Suprapubic skin (tissue), 4 donors: ENCODE measurements at regions not wholly inside any gene's neighbourhood (a gene's known extent, or its start where the extent isn't known, plus 50 kb on each side); places are given as distances from the start of the nearest gene placed in this dataset.

Experiments
- DNase-seq, 2 donors: peaks; one replicate each; pipeline ENCODE4 v3.0.0-alpha.2; 2019; ENCODE audit warnings: low spot score in 2 of 2
- H3K27ac ChIP-seq: fragments of 200-600 bp; sonication (generic); one replicate; pipeline ENCODE4 v1.5.1; 2019
- H3K27me3 ChIP-seq: fragments of 200-600 bp; sonication (generic); one replicate; pipeline ENCODE4 v1.5.1; 2019
- H3K36me3 ChIP-seq: fragments of 200-600 bp; sonication (generic); one replicate; pipeline ENCODE4 v1.5.1; 2019
- H3K4me1 ChIP-seq: fragments of 200-600 bp; sonication (generic); one replicate; pipeline ENCODE4 v1.5.1; 2019
- H3K4me3 ChIP-seq: fragments of 200-600 bp; sonication (generic); one replicate; pipeline ENCODE4 v1.5.1; 2019; ENCODE audit warnings: mild to moderate bottlenecking
- H3K9me3 ChIP-seq: fragments of 200-600 bp; sonication (generic); one replicate; pipeline ENCODE4 v1.5.1; 2019
- EP300 ChIP-seq: sonication (generic); formaldehyde crosslinking; IDR thresholded peaks from one replicate; pipeline ENCODE4 v1.6.1; 2017; ENCODE audit warnings: antibody characterized with exemption
- POLR2A ChIP-seq, 2 donors: fragments of 450-650 bp; IDR thresholded peaks; one replicate each; pipeline ENCODE4 v1.6.1; 2017; ENCODE audit warnings: antibody characterized with exemption in 2 of 2, mild to moderate bottlenecking in 2 of 2, moderate library complexity in 2 of 2
- POLR2AphosphoS5 ChIP-seq, 3 donors: sonication (generic); formaldehyde crosslinking; IDR thresholded peaks; one replicate each; pipeline ENCODE4 v1.6.1; 2017; ENCODE audit warnings: antibody characterized with exemption in 3 of 3
- WGBS: methylation state at CpG from one replicate; pipeline ENCODE4 v1.1.5; 2018; 5-methylcytosine and 5-hydroxymethylcytosine counted together
- TF ChIP-seq, protein P1 (sequence below), 2 donors: fragments of 200-600 bp in 1 of 2; fragments of 450-650 bp in 1 of 2; sonication (generic) in 1 of 2; IDR thresholded peaks; one replicate each; pipeline ENCODE4 v1.5.1; 2016 to 2019; ENCODE audit warnings: antibody characterized with exemption in 2 of 2, mild to moderate bottlenecking in 1 of 2, moderate library complexity in 1 of 2

GRCh38 chr13:22483276-22483675 is 697.5 kb upstream of the SGCG start:
- TF ChIP-seq POLR2AphosphoS5 (IDR thresholded peaks at IDR 0.05) (no peak), POLR2A (IDR thresholded peaks at IDR 0.05) (no peak), EP300 (no peak)
- TF ChIP-seq, protein P1, sequence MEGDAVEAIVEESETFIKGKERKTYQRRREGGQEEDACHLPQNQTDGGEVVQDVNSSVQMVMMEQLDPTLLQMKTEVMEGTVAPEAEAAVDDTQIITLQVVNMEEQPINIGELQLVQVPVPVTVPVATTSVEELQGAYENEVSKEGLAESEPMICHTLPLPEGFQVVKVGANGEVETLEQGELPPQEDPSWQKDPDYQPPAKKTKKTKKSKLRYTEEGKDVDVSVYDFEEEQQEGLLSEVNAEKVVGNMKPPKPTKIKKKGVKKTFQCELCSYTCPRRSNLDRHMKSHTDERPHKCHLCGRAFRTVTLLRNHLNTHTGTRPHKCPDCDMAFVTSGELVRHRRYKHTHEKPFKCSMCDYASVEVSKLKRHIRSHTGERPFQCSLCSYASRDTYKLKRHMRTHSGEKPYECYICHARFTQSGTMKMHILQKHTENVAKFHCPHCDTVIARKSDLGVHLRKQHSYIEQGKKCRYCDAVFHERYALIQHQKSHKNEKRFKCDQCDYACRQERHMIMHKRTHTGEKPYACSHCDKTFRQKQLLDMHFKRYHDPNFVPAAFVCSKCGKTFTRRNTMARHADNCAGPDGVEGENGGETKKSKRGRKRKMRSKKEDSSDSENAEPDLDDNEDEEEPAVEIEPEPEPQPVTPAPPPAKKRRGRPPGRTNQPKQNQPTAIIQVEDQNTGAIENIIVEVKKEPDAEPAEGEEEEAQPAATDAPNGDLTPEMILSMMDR (IDR thresholded peaks at IDR 0.05): no peak

GRCh38 chr13:22486490-22486889 is 694.3 kb upstream of the SGCG start:
- peaks cover 5% of the 10 kb centered on the region for H3K4me1 ChIP-seq
- 59% methylated on average over 3 of the region's 3 CpGs for WGBS
- no peak for TF ChIP-seq EP300
- TF ChIP-seq POLR2A (IDR thresholded peaks at IDR 0.05): no peak
- TF ChIP-seq POLR2AphosphoS5 (IDR thresholded peaks at IDR 0.05): no peak
- TF ChIP-seq, protein P1 (IDR thresholded peaks at IDR 0.05): no peak
- H3K4me3 ChIP-seq: no peak overlapping the region
- no peaks in the 10 kb centered on the region for H3K36me3 ChIP-seq
- no peaks in the 10 kb centered on the region for H3K27me3 ChIP-seq
- no peaks in the 10 kb centered on the region for H3K9me3 ChIP-seq
- DNase-seq: no peak
- H3K27ac ChIP-seq: no peak overlapping the region

More at GRCh38 chr13:22483276-22483675, 697.5 kb upstream of the SGCG start:
- Histone ChIP-seq H3K4me3 (no peak overlapping the region), H3K9me3 (no peaks in the 10 kb centered on the region), H3K4me1 (peaks cover 5% of the 10 kb centered on the region), H3K27me3 (no peaks in the 10 kb centered on the region), H3K27ac (no peak overlapping the region), H3K36me3 (no peaks in the 10 kb centered on the region)
- 92% methylated on average over 1 of the region's 1 CpG for WGBS
- DNase-seq: no peak

GRCh38 chr13:22487932-22488331 is 692.8 kb upstream of the SGCG start:
- Histone ChIP-seq H3K9me3 (no peaks in the 10 kb centered on the region), H3K4me1 (peaks cover 5% of the 10 kb centered on the region), H3K4me3 (no peak overlapping the region), H3K27me3 (no peaks in the 10 kb centered on the region), H3K36me3 (no peaks in the 10 kb centered on the region), H3K27ac (no peak overlapping the region)
- DNase-seq: no peak
- TF ChIP-seq EP300 (no peak), POLR2AphosphoS5 (IDR thresholded peaks at IDR 0.05) (no peak), POLR2A (IDR thresholded peaks at IDR 0.05) (no peak)
- TF ChIP-seq, protein P1 (IDR thresholded peaks at IDR 0.05): no peak

DNA sequence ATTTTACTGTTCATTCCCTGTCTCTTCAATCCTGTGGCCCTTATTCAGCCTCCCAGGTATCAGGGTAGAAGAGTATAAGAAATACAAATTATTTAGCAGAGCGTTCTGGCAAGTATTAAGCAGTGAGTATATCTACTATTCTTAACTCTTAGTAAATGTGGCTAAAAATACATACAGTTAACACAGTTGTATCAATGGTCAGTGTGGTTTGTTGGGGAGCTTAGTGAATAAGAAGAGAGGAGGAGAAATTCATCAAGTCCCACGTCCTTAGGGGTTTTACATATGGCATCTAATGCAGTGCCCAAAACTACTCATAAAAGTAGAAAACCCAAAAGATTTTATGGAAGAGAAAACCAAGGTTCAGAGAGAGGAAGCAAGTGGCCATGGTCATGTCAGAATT is 691.0 kb upstream of the SGCG start:
- no peaks in the 10 kb centered on the region for H3K27me3 ChIP-seq
- 74% methylated on average over 2 of the region's 2 CpGs for WGBS
- DNase-seq: no peak
- H3K36me3 ChIP-seq: no peaks in the 10 kb centered on the region
- H3K27ac ChIP-seq: no peak overlapping the region
- H3K4me1 ChIP-seq: peaks cover 5% of the 10 kb centered on the region
- no peak for TF ChIP-seq POLR2A (IDR thresholded peaks at IDR 0.05)
- TF ChIP-seq EP300: no peak
- no peak overlapping the region for H3K4me3 ChIP-seq
- peaks cover 4% of the 10 kb centered on the region for H3K9me3 ChIP-seq

DNA sequence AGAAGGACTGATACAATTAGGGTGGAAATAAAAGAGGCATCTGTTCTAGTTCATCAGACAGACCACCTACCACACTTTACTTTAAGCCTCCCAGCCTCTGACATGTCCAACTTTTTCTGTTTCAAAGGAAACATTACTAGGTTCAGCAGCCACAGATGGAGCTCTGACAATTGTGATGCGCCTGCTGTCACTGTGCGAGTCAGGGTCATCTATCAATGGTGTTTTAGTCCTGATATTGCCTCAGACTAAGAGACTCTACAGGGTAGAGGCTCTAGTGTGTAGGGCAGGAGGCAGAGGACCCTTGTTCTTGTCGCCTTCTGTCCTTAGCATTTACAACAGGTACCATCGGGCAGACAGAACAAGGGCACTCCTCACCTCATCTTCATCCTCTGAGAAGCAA is 685.0 kb upstream of the SGCG start:
- Histone ChIP-seq H3K4me1 (no peaks in the 10 kb centered on the region), H3K36me3 (no peaks in the 10 kb centered on the region), H3K27me3 (no peaks in the 10 kb centered on the region), H3K27ac (no peak overlapping the region), H3K9me3 (peaks cover 4% of the 10 kb centered on the region), H3K4me3 (no peak overlapping the region)
- TF ChIP-seq POLR2AphosphoS5 (IDR thresholded peaks at IDR 0.05) (no peak), EP300 (no peak), POLR2A (IDR thresholded peaks at IDR 0.05) (no peak)
- TF ChIP-seq, protein P1 (IDR thresholded peaks at IDR 0.05): no peak
- DNase-seq: no peak
- WGBS: 90% methylated on average over 4 of the region's 4 CpGs
